ENCODE measurements at regions not wholly inside any gene's neighbourhood (a gene's known extent, or its start where the extent isn't known, plus 50 kb on each side); places are given as distances from the start of the nearest gene placed in this dataset.
"Not testable (repeated sequence)": the region's sequence is repeated elsewhere in the genome, so short reads cannot be mapped to it uniquely, and the experiment has no call there.

- TF ChIP-seq, protein P1, sequence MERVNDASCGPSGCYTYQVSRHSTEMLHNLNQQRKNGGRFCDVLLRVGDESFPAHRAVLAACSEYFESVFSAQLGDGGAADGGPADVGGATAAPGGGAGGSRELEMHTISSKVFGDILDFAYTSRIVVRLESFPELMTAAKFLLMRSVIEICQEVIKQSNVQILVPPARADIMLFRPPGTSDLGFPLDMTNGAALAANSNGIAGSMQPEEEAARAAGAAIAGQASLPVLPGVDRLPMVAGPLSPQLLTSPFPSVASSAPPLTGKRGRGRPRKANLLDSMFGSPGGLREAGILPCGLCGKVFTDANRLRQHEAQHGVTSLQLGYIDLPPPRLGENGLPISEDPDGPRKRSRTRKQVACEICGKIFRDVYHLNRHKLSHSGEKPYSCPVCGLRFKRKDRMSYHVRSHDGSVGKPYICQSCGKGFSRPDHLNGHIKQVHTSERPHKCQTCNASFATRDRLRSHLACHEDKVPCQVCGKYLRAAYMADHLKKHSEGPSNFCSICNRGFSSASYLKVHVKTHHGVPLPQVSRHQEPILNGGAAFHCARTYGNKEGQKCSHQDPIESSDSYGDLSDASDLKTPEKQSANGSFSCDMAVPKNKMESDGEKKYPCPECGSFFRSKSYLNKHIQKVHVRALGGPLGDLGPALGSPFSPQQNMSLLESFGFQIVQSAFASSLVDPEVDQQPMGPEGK (CRISPR knock-in tag; IDR thresholded peaks at IDR 0.05; ENCODE audit: borderline replicate concordance): no peak
- TF ChIP-seq OSR1 (CRISPR knock-in tag; IDR thresholded peaks at IDR 0.05) (no peak), PPARA (CRISPR knock-in tag; IDR thresholded peaks at IDR 0.05; ENCODE audit: borderline replicate concordance) (no peak), GLIS3 (CRISPR knock-in tag; IDR thresholded peaks at IDR 0.05) (no peak), ZC3H10 (CRISPR knock-in tag; IDR thresholded peaks at IDR 0.05) (no peak), ZFP3 (CRISPR knock-in tag; IDR thresholded peaks at IDR 0.05) (no peak), SNAI2 (CRISPR knock-in tag; IDR thresholded peaks at IDR 0.05) (no peak), TCF4 (CRISPR knock-in tag; IDR thresholded peaks at IDR 0.05; ENCODE audit: borderline replicate concordance) (no peak), ZNF8 (CRISPR knock-in tag; IDR thresholded peaks at IDR 0.05) (no peak), CSDC2 (CRISPR knock-in tag; IDR thresholded peaks at IDR 0.05) (no peak), ZNF565 (CRISPR knock-in tag; conservative IDR thresholded peaks at IDR 0.05; ENCODE audit: low read depth) (no peak)
Measured at GRCh38 chrX:112440277-112440676, 239.5 kb downstream of the LHFPL1 start (continued).

DNA sequence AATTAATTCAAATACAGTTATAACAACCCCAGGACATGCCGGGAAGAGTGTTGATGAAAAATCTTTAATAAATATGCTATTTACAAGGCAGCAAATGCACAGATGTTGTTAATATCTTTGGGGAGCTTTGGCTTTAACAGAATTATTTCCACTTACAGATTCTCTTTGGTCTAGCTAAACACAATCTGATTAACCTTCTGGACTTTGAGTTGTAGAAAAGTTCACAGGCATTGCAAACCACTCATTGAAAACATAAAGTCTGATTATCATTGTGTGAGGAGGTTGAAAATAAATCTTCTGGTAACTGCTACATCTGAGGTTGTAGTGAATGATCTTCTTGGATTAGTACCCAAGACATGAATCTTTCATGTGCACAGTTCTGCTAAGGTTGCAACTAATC is 255.6 kb downstream of the LHFPL1 start:
- ATAC-seq: no peak
- TF ChIP-seq ESRRG (CRISPR knock-in tag; IDR thresholded peaks at IDR 0.05) (no peak), RARB (CRISPR knock-in tag; IDR thresholded peaks at IDR 0.05) (no peak), SNAI2 (CRISPR knock-in tag; IDR thresholded peaks at IDR 0.05) (no peak), ZFP3 (CRISPR knock-in tag; IDR thresholded peaks at IDR 0.05) (no peak), GLIS3 (CRISPR knock-in tag; IDR thresholded peaks at IDR 0.05) (no peak), ZNF70 (CRISPR knock-in tag; IDR thresholded peaks at IDR 0.05) (no peak), CREB5 (CRISPR knock-in tag; IDR thresholded peaks at IDR 0.05; ENCODE audit: low read depth) (no peak)
- TF ChIP-seq, protein P2, sequence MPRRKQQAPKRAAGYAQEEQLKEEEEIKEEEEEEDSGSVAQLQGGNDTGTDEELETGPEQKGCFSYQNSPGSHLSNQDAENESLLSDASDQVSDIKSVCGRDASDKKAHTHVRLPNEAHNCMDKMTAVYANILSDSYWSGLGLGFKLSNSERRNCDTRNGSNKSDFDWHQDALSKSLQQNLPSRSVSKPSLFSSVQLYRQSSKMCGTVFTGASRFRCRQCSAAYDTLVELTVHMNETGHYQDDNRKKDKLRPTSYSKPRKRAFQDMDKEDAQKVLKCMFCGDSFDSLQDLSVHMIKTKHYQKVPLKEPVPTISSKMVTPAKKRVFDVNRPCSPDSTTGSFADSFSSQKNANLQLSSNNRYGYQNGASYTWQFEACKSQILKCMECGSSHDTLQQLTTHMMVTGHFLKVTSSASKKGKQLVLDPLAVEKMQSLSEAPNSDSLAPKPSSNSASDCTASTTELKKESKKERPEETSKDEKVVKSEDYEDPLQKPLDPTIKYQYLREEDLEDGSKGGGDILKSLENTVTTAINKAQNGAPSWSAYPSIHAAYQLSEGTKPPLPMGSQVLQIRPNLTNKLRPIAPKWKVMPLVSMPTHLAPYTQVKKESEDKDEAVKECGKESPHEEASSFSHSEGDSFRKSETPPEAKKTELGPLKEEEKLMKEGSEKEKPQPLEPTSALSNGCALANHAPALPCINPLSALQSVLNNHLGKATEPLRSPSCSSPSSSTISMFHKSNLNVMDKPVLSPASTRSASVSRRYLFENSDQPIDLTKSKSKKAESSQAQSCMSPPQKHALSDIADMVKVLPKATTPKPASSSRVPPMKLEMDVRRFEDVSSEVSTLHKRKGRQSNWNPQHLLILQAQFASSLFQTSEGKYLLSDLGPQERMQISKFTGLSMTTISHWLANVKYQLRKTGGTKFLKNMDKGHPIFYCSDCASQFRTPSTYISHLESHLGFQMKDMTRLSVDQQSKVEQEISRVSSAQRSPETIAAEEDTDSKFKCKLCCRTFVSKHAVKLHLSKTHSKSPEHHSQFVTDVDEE (CRISPR knock-in tag; IDR thresholded peaks at IDR 0.05): no peak

- TF ChIP-seq ESRRG (CRISPR knock-in tag; IDR thresholded peaks at IDR 0.05): no peak
- no peak for TF ChIP-seq CSRNP3 (CRISPR knock-in tag; IDR thresholded peaks at IDR 0.05)
- TF ChIP-seq PPARA (CRISPR knock-in tag; IDR thresholded peaks at IDR 0.05; ENCODE audit: borderline replicate concordance): no peak
- no peak for TF ChIP-seq ZNF8 (CRISPR knock-in tag; IDR thresholded peaks at IDR 0.05)
- TF ChIP-seq ZFP30 (CRISPR knock-in tag; IDR thresholded peaks at IDR 0.05): no peak
- TF ChIP-seq RARB (CRISPR knock-in tag; IDR thresholded peaks at IDR 0.05): no peak
- TF ChIP-seq SNAI2 (CRISPR knock-in tag; IDR thresholded peaks at IDR 0.05): no peak
- TF ChIP-seq ZFP3 (CRISPR knock-in tag; IDR thresholded peaks at IDR 0.05): no peak
- TF ChIP-seq CSDC2 (CRISPR knock-in tag; IDR thresholded peaks at IDR 0.05): no peak
- no peak for TF ChIP-seq ZNF565 (CRISPR knock-in tag; conservative IDR thresholded peaks at IDR 0.05; ENCODE audit: low read depth)
- TF ChIP-seq ARNTL (CRISPR knock-in tag; IDR thresholded peaks at IDR 0.05; ENCODE audit: borderline replicate concordance, low read depth): no peak
- TF ChIP-seq BACH2 (CRISPR knock-in tag; IDR thresholded peaks at IDR 0.05; ENCODE audit: borderline replicate concordance): no peak
- TF ChIP-seq TOX (CRISPR knock-in tag; IDR thresholded peaks at IDR 0.05; ENCODE audit: borderline replicate concordance): no peak
- TF ChIP-seq ZC3H10 (CRISPR knock-in tag; IDR thresholded peaks at IDR 0.05): no peak
- no peak for TF ChIP-seq OSR1 (CRISPR knock-in tag; IDR thresholded peaks at IDR 0.05)
- no peak for TF ChIP-seq TCF4 (CRISPR knock-in tag; IDR thresholded peaks at IDR 0.05; ENCODE audit: borderline replicate concordance)
- TF ChIP-seq, protein P2 (CRISPR knock-in tag; IDR thresholded peaks at IDR 0.05): no peak
- TF ChIP-seq GLIS3 (CRISPR knock-in tag; IDR thresholded peaks at IDR 0.05): no peak
- no peak for TF ChIP-seq CREB5 (CRISPR knock-in tag; IDR thresholded peaks at IDR 0.05; ENCODE audit: low read depth)
- TF ChIP-seq, protein P3, sequence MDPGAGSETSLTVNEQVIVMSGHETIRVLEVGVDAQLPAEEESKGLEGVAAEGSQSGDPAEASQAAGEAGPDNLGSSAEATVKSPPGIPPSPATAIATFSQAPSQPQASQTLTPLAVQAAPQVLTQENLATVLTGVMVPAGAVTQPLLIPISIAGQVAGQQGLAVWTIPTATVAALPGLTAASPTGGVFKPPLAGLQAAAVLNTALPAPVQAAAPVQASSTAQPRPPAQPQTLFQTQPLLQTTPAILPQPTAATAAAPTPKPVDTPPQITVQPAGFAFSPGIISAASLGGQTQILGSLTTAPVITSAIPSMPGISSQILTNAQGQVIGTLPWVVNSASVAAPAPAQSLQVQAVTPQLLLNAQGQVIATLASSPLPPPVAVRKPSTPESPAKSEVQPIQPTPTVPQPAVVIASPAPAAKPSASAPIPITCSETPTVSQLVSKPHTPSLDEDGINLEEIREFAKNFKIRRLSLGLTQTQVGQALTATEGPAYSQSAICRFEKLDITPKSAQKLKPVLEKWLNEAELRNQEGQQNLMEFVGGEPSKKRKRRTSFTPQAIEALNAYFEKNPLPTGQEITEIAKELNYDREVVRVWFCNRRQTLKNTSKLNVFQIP (CRISPR knock-in tag; IDR thresholded peaks at IDR 0.05; ENCODE audit: borderline replicate concordance, low read depth): no peak
Measured at GRCh38 chrX:112391313-112391712, 288.4 kb downstream of the LHFPL1 start.

GRCh38 chrX:112381649-112382298 is 298.0 kb downstream of the LHFPL1 start:
- not testable (repeated sequence) for ATAC-seq

More at GRCh38 chrX:112391313-112391712, 288.4 kb downstream of the LHFPL1 start:
- ATAC-seq: no peak

Data from SK-N-SH treated with all-trans-retinoic acid at 6 μM for 48 hours (cell line).